Prostate gland (tissue), 2 donors: ENCODE measurements at regions not wholly inside any gene's neighbourhood (a gene's known extent, or its start where the extent isn't known, plus 50 kb on each side); places are given as distances from the start of the nearest gene placed in this dataset.

Experiments
- CTCF ChIP-seq, 4 experiments: fragments of 200-600 bp in 2 of 4; fragments of 450-650 bp in 2 of 4; sonication (generic) in 2 of 4; IDR thresholded peaks; 1 replicate in 3 of 4; 2 replicates in 1 of 4; pipeline ENCODE4 v1.5.1; 2016 to 2019; ENCODE audit warnings: antibody characterized with exemption in 4 of 4, mild to moderate bottlenecking in 2 of 4, moderate library complexity in 2 of 4
- POLR2A ChIP-seq: fragments of 450-650 bp; IDR thresholded peaks from one replicate; pipeline ENCODE4 v1.6.1; 2016; ENCODE audit warnings: antibody characterized with exemption, mild to moderate bottlenecking

GRCh38 chr5:102119252-102119651, 176.8 kb downstream of the SLCO4C1 start:
- no peak for TF ChIP-seq CTCF (IDR thresholded peaks at IDR 0.05)
- TF ChIP-seq POLR2A: no peak
